HG03103 (cell line): ENCODE measurements at regions not wholly inside any gene's neighbourhood (a gene's known extent, or its start where the extent isn't known, plus 50 kb on each side); places are given as distances from the start of the nearest gene placed in this dataset.
"Not testable (repeated sequence)": the region's sequence is repeated elsewhere in the genome, so short reads cannot be mapped to it uniquely, and the experiment has no call there.

Experiments
- ATAC-seq: cut with Tn5 transposase; IDR thresholded peaks from one replicate; pipeline ENCODE4 v1.9.1; 2021; ENCODE audit warnings: low read depth; ENCODE audit not compliant: unreplicated experiment

DNA sequence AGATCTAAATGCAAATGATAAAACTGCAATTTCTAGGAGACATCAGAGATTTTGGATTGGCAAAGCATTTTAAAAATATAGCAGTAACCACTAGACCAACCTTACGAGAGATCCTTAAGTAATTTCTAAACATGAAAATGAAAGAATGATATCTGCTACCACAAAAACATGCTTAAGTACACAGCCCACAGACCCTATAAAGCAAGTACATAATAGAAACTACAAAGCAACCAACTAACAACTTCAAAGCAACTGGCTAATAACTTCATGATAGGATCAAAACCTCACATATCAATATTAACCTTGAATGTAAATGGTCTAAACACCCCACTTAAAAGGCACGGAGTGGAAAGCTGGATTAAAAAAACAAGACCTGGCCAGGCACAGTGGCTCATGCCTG, 209.9 kb upstream of the SOX14 start:
- ATAC-seq, result no peak

- no peak for ATAC-seq
These were observed 195.2 kb upstream of the SOX14 start for GRCh38 chr3:137568880-137569279.

DNA sequence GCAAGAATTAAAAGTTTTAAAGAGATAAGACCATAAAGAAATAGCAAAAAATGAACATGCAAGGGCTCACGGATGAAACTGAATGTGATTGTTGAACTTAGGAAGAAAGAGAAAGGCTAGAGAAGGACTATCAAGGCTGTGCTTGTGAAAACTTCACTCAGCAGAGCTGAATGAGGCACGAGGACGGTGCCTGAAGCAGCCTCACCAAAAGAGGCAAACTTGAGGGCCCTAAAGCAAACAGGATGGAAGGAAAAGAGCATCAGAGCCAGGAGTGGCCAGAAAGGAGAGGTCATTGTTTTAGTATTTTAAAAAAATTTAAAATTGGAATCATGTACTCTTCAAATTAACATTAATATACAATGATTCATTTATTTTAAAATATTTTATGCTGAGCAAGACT, 191.2 kb upstream of the SOX14 start:
- no peak for ATAC-seq

- ATAC-seq, result no peak
These were observed 181.6 kb upstream of the SOX14 start for GRCh38 chr3:137582484-137582883.

DNA sequence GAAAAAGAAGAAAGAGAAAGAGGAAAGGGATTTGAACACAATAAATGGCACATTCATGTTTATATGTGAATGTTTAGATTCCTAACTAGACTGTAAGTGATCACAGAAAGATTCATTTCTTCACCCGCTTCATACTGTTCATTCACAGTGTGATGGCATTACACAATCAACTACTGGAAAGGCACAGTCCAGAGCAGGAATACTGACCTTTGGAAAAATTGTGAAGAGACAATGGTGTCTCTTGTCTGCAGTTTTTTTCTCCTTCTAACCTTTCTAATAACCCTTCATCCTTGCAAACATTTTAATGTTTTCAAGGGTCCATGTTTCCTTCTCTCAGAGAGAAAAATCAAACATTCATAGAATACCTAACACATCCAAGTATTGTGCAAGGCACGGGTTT, 180.9 kb upstream of the SOX14 start:
- ATAC-seq, result no peak

DNA sequence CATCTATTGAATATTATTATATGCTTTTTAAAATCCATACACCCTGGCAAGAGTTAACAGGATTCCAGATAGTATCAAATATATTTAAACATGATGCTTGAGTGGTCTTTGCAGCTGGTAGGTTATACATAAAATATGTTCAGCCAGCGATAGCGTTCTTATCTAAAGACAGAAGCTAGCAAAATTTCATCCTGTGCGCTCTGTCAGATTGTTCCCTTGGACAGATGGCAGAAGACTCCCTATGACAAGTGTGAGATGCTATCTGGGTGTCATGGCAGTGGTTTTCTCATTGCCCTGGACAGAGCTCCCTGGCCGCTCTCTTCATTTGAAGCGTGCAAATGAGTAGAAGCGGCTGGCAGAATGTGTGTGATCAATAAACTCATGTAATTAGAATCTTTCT, 175.2 kb upstream of the SOX14 start:
- no peak for ATAC-seq

- not testable (repeated sequence) for ATAC-seq
These were observed 168.7 kb upstream of the SOX14 start for GRCh38 chr3:137595415-137595814.

DNA sequence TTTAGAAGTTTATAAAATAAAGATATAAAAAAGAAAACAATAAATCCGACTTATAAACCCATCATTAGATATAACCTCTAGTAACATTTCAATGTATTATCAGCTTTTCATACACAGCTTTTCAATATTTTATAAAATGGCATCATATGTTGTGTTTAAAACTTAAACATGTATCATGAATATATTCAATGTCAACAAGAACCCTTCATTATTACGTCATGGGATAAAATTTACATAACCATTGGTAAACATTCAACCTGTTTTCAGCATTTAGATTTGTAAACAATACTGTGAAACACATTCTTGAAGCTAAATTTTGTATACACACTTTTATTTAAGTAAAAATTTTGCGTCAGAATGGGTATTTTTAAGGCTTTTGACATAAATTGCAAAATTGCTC, 153.4 kb upstream of the SOX14 start:
- ATAC-seq, result no peak

DNA sequence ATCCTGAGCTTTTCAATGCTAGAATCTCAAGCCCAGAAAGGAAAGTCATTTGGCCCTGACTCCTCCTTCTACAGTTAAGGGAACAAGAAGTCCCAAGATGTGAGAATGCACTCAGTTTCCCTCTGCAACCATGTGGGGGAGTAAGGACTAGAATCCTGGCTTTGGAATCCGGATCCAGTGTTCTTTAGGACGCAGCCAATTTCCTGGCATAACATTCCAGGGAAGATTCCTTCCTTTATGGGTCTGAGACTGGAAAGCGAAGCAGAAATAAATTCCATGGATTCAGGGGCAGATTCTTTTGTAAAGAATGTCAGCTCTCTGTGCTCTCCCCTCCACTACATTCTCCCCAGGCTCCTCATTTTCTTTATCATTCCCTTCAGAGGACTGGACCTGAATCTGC, 151.8 kb upstream of the SOX14 start:
- no peak for ATAC-seq

DNA sequence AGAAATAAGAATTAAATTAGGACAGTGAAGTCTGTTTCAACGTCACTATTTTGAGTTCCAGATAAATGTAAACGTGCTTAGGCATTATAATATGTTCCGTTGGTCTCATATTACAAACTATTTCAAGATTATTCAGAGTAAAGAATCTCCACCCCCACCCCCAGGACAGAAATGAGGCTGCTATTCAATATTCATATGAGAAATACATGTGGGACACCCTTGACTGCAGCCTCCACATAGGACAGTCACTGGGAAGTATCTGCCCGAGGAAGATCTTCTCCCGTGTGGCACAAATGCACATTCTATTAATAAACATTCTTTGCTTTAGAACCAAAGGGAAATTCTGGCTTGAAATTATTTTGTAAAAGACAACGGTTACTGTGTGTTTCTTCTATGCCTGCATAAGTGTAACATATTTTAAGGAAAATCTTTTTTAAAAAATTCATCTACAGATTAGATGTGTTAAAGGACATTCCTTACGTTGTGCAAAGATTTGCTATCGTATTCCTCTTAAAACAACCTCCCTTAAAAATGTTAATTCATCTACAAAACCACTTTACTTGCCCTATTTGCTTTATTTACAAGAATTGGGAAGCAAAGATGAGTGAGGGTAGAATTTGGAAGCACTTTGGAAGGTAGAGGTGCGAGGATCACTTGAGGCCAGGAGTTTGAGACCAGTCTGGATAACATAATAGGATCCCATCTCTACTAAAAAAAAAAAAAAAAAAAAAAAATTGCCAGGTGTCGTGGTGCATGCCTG, 148.3 kb upstream of the SOX14 start:
- no peak for ATAC-seq

DNA sequence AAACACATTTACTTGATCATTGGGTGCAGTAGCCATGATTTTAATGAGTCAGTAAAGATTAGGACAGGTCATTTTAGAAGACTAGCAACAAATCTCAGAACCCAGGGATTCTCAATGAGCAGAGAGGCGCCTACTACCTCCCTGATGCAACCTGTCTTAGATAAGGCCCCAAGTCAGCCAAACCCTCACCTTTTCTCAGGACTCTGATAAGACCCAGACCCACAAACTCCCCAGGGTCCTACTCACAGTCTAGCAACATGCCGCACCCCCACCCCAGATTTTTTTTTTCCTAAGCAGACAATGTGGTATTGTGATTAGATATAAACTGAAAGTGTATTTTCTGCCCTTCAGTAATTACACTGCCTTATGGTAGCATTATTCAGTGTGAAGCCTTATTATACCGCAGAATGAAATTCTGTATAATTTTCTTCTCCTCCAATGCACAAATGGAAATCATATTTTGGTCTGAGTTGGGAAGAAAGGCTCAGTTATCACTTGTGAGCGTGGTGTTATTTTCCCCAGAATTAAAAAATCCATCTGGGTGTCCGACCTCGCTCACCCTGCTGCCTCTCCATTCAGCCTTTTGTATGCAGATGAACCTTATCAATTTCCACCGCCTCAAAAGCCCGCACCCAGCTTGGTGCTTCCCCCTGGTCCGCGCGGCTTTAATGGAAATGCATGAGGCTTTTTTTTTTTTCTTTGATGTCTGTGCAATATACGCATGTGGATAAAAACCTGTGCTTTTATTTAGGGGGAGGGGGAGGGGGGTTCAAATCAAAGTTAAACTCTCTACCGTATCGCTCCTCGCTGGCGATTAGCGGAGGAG, 122.0 kb upstream of the SOX14 start:
- no peak for ATAC-seq

GRCh38 chr3:137642831-137643230, 121.3 kb upstream of the SOX14 start:
- no peak for ATAC-seq

DNA sequence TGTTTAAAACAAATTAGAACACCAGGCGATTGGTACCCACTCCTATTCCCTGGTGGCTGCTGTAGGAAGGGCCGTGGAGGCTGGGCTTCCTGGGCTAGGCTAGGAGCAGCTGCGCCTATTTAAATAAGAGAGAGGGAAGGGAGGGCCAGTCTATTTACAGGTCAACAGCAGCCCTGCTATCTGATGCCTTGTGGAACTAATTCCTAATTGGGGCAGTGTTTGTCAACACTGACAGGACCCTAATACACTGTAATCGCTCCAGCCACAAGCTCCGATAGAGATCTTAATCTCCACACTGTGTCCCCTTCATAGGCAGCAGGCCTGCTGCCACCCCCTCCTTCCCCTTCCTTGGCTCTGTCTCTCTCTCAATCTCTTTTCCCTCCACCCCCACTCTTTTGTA, 116.9 kb upstream of the SOX14 start:
- ATAC-seq, result no peak

DNA sequence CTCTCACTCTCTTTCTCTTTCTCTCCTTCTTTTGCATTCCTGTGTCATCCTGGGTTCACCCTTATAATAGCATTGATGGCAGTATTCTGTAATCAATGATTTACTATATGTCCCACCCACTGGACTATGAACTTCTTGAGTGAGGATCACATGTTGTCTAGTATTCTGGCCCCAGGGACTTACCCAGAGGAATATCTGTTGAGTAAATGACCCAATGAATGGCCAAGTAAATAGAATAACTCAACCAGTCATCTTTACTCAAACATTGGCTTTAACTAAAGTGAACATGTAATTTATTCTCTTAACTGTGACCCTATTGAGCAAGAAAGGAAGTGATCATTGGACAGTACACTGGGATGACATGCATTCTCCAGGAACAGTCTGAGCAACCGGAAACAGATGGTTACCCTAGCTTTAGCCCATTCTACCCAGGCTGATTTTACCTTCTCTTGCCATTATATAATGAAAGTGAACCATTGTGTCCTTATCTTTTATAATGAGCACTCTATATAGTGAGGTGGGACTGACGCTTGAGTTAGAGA, 94.5 kb upstream of the SOX14 start:
- no peak for ATAC-seq

DNA sequence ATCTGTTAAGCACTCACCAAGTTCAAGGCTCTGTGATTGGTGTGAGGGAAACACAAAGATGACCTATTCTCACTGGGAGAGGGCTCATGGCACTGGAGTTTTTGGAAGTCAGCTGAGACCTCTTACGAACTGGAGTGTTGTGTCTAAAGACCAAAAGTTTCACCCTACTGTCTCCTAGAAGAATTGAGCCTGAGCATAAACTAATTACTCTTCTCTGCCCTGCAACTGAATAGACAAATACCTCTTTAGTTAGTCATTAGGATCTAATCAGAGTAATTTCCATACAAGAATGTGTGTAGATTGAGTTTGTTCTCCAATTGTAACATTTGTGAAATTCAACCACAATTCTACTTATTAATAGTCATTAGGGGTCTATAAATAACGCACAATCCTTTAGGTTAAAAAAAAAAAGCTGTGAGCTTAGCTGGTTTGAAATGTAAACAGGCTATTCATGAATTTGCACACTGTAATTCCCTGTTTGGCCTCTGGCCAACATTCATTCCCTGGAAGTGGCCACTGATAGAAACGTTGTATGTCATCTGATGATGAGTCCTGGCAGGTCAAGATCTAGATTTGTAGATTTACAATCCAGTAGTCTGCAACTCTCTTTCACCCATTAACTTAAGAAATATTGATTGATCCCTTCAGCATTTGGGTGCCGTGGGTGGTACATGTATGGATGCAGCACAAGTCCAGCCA, 76.8 kb upstream of the SOX14 start:
- ATAC-seq, result no peak

- ATAC-seq, result no peak
These were observed 71.2 kb upstream of the SOX14 start for GRCh38 chr3:137692803-137693431.

DNA sequence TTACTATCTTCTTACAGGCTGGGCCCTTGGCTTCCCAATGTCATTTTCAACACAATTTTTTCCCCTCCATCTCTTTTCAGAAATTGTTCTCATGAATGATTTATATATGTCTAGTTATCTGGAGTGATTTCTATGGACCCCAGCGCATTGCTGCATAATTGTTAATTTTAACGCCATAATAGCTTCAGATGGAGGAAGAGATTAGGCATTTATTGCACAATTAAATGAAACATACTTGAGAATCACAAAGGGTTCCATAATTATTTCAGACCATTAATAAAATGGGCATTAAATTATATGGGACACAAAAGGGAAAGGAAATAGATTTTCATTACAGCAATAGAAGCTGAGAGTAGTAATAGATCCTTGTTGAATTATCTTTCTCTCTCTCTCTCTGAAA, 70.3 kb upstream of the SOX14 start:
- ATAC-seq, result no peak

GRCh38 chr3:137694836-137695235, 69.3 kb upstream of the SOX14 start:
- no peak for ATAC-seq

GRCh38 chr3:137695351-137695750, 68.8 kb upstream of the SOX14 start:
- ATAC-seq, result no peak

- no peak for ATAC-seq
These were observed 55.0 kb upstream of the SOX14 start for GRCh38 chr3:137709011-137709601.
